Osteoblast (primary cell): ENCODE measurements at regions not wholly inside any gene's neighbourhood (a gene's known extent, or its start where the extent isn't known, plus 50 kb on each side); places are given as distances from the start of the nearest gene placed in this dataset.

Source experiments
- DNase-seq: peaks from one replicate; pipeline ENCODE4 v3.0.0; 2011; ENCODE audit warnings: low spot score, mixed read lengths; ENCODE audit not compliant: insufficient read length; ENCODE audit errors: missing footprints
- H2AFZ ChIP-seq: 2 replicates; pipeline ENCODE4 v1.6.0; 2011; ENCODE audit warnings: mild to moderate bottlenecking, low read length
- H3K27ac ChIP-seq: 2 replicates; pipeline ENCODE4 v1.5.1; 2011; ENCODE audit warnings: mild to moderate bottlenecking, low read depth, low read length, moderate library complexity
- H3K27me3 ChIP-seq: 2 replicates; pipeline ENCODE4 v1.6.0; 2012; ENCODE audit warnings: mild to moderate bottlenecking, control low read depth, inconsistent platforms, low read length, moderate library complexity; ENCODE audit not compliant: insufficient read depth
- H3K36me3 ChIP-seq: 2 replicates; pipeline ENCODE4 v1.5.1; 2011; ENCODE audit warnings: mild to moderate bottlenecking, low read length, control low read depth, moderate library complexity; ENCODE audit not compliant: insufficient read depth
- H3K4me1 ChIP-seq: 2 replicates; pipeline ENCODE4 v1.5.1; 2011; ENCODE audit warnings: mild to moderate bottlenecking, low read length, control low read depth, moderate library complexity; ENCODE audit not compliant: insufficient read depth
- H3K4me2 ChIP-seq: 2 replicates; pipeline ENCODE4 v1.6.0; 2011; ENCODE audit warnings: mild to moderate bottlenecking, low read length; ENCODE audit not compliant: insufficient read depth
- H3K4me3 ChIP-seq: fragments of 200-600 bp; sonication (generic); 3 replicates; pipeline ENCODE4 v1.5.1; 2012; ENCODE audit warnings: mild to moderate bottlenecking, low read length, inconsistent platforms; ENCODE audit not compliant: insufficient read depth
- H3K79me2 ChIP-seq: 2 replicates; pipeline ENCODE4 v1.6.0; 2012; ENCODE audit warnings: mild to moderate bottlenecking, low read length, control low read depth, inconsistent platforms; ENCODE audit not compliant: insufficient read depth
- H3K9me3 ChIP-seq: 2 replicates; pipeline ENCODE4 v1.5.1; 2011; ENCODE audit warnings: low read depth, low read length, control low read depth
- H4K20me1 ChIP-seq: 2 replicates; pipeline ENCODE4 v1.6.0; 2012; ENCODE audit warnings: mild to moderate bottlenecking, low read length, control low read depth; ENCODE audit not compliant: insufficient read depth
- CTCF ChIP-seq: IDR thresholded peaks from 2 replicates; pipeline ENCODE4 v1.5.1; 2011; ENCODE audit warnings: mild to moderate bottlenecking, low read depth, low read length, moderate library complexity; ENCODE audit errors: extremely low read depth

GRCh38 chr6:80623066-80623815 is 516.8 kb downstream of the BCKDHB start:
- peaks cover 6% of the 10 kb centered on the region for H3K4me1 ChIP-seq
- H3K4me2 ChIP-seq, result no peak overlapping the region
- H3K27ac ChIP-seq, result no peak overlapping the region
- no peaks in the 10 kb centered on the region for H3K79me2 ChIP-seq
- no peaks in the 10 kb centered on the region for H4K20me1 ChIP-seq
- no peaks in the 10 kb centered on the region for H3K27me3 ChIP-seq
- no peaks in the 10 kb centered on the region for H3K9me3 ChIP-seq
- DNase-seq, result no peak
- no peak overlapping the region for H2AFZ ChIP-seq
- TF ChIP-seq CTCF, result no peak
- no peak overlapping the region for H3K4me3 ChIP-seq
- no peaks in the 10 kb centered on the region for H3K36me3 ChIP-seq

GRCh38 chr6:80622641-80623040 is 516.2 kb downstream of the BCKDHB start:
- DNase-seq, result no peak
- H3K27ac ChIP-seq, result no peak overlapping the region
- H2AFZ ChIP-seq, result no peak overlapping the region

GRCh38 chr6:80618953-80619352 is 512.5 kb downstream of the BCKDHB start:
- no peaks in the 10 kb centered on the region for H3K36me3 ChIP-seq
- H2AFZ ChIP-seq, result no peak overlapping the region
- no peaks in the 10 kb centered on the region for H3K9me3 ChIP-seq
- no peak for DNase-seq
- no peaks in the 10 kb centered on the region for H3K27me3 ChIP-seq
- no peak overlapping the region for H3K27ac ChIP-seq
- TF ChIP-seq CTCF, result no peak
- peaks cover 6% of the 10 kb centered on the region for H3K4me1 ChIP-seq
- no peaks in the 10 kb centered on the region for H3K79me2 ChIP-seq
- H4K20me1 ChIP-seq, result no peaks in the 10 kb centered on the region
- H3K4me2 ChIP-seq, result no peak overlapping the region
- H3K4me3 ChIP-seq, result no peak overlapping the region

More at GRCh38 chr6:80622641-80623040, 516.2 kb downstream of the BCKDHB start:
- Histone ChIP-seq H3K79me2 (no peaks in the 10 kb centered on the region), H3K4me2 (no peak overlapping the region), H3K4me3 (no peak overlapping the region), H4K20me1 (no peaks in the 10 kb centered on the region), H3K27me3 (no peaks in the 10 kb centered on the region), H3K4me1 (peaks cover 6% of the 10 kb centered on the region), H3K36me3 (no peaks in the 10 kb centered on the region), H3K9me3 (no peaks in the 10 kb centered on the region)
- TF ChIP-seq CTCF, result no peak

- no peaks in the 10 kb centered on the region for H3K79me2 ChIP-seq
- peaks cover 27% of the 10 kb centered on the region for H3K4me1 ChIP-seq
- H3K36me3 ChIP-seq, result no peaks in the 10 kb centered on the region
- H3K4me2 ChIP-seq, result peak overlapping the region; percentile 13
- H3K4me3 ChIP-seq, result no peak overlapping the region
- H2AFZ ChIP-seq, result peak overlapping the region; percentile 35
- no peaks in the 10 kb centered on the region for H3K27me3 ChIP-seq
- no peak overlapping the region for H3K27ac ChIP-seq
- H3K9me3 ChIP-seq, result no peaks in the 10 kb centered on the region
- no peaks in the 10 kb centered on the region for H4K20me1 ChIP-seq
- no peak for TF ChIP-seq CTCF
- DNase-seq, result peak; percentile 61
Measured at GRCh38 chr6:80610846-80611245, 504.4 kb downstream of the BCKDHB start.
